SK-N-MC (cell line): ENCODE measurements at regions not wholly inside any gene's neighbourhood (a gene's known extent, or its start where the extent isn't known, plus 50 kb on each side); places are given as distances from the start of the nearest gene placed in this dataset.

ENCODE experiments used
- EZH2 ChIP-seq: fragments of 200-600 bp; sonication (generic); IDR thresholded peaks from one replicate; pipeline ENCODE4 v1.6.1; 2017; ENCODE audit warnings: antibody characterized with exemption
- POLR2AphosphoS5 ChIP-seq: IDR thresholded peaks from 2 replicates; pipeline ENCODE4 v1.6.1; 2012; ENCODE audit warnings: mild to moderate bottlenecking, low read depth, low read length, borderline replicate concordance

DNA sequence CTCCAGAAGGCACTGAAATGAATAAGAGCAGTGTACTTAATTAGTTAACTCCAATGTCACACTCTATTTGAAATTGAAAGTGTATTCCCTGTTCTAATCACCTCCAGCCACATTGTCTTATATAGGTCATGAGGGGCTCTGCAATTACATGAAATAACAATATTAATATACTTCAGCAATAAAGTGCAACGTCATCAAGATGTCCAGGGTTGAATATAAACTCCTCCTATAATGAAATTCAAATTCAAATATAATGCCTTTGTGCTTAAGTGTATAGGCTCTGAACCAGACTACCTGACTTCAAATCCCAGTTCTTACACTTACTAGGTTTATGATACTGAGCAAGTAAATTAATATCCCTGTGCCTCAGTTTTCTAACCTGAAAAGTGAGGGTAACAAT, 195.6 kb upstream of the SMC2 start:
- TF ChIP-seq POLR2AphosphoS5 (no peak), EZH2 (no peak)
